ENCODE measurements at regions not wholly inside any gene's neighbourhood (a gene's known extent, or its start where the extent isn't known, plus 50 kb on each side); places are given as distances from the start of the nearest gene placed in this dataset.

DNA sequence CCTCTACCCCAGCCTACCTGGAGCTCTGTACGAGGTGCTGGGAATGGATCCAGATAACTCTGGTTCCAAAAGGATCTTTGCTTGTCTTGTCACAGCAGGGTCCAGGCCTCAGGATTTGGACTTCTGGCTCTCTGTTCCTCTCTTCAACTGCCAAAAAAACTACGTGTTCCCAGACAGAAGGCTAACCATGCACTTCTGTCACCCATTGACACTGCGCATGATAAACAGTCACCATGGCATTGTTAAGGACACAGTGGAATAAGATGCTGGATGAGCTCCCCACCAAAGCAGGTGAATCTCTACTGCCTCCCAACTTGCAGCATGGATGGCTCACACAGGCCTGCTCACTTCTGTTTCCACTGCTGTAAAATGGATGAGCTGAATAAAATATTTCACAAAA is 637.9 kb downstream of the TNS3 start:
- TF ChIP-seq CTCF (IDR thresholded peaks at IDR 0.05): no peak
- TF ChIP-seq EZH2phosphoT487 (IDR thresholded peaks at IDR 0.05): no peak
- TF ChIP-seq EZH2 (IDR thresholded peaks at IDR 0.05): no peak
